ENCODE measurements at regions not wholly inside any gene's neighbourhood (a gene's known extent, or its start where the extent isn't known, plus 50 kb on each side); places are given as distances from the start of the nearest gene placed in this dataset.
"Not testable (repeated sequence)": the region's sequence is repeated elsewhere in the genome, so short reads cannot be mapped to it uniquely, and the experiment has no call there.

GRCh38 chr6:170141061-170141460, 149.8 kb downstream of the DLL1 start:
- H3K9ac ChIP-seq; H3K9me2 ChIP-seq; DNase-seq; H3K27ac ChIP-seq (ENCODE audit: low read depth in 2 of 2, low read length in 1 of 2); H4K20me1 ChIP-seq (ENCODE audit: insufficient read depth); H3K36me3 ChIP-seq (replicated peaks in 1 of 2; ENCODE audit: control insufficient read depth in 1 of 2, insufficient read depth in 2 of 2, low read length in 1 of 2); H3K79me2 ChIP-seq (ENCODE audit: insufficient read depth); H3K4me1 ChIP-seq (ENCODE audit: control insufficient read depth in 1 of 2, insufficient read depth in 2 of 2, low read depth in 1 of 2, low read length in 1 of 2); CTCF ChIA-PET; POLR2A ChIA-PET; H3K4me2 ChIP-seq; H3K27me3 ChIP-seq (ENCODE audit: insufficient read depth); H3K9me3 ChIP-seq; H3K4me3 ChIP-seq (ENCODE audit: low read depth in 2 of 2, low read length in 1 of 2); H2AFZ ChIP-seq (ENCODE audit: low read depth); H3F3A ChIP-seq (replicated peaks; ENCODE audit: insufficient read depth): not testable (repeated sequence)
- WGBS (ENCODE audit: low lambda C conversion rate) = 61% methylated on average over 10 of the region's 10 CpGs

- DNase-seq = no peak
- ChIA-PET POLR2A (no interaction called here), CTCF (no interaction called here)
- Histone ChIP-seq H3K4me3 (ENCODE audit: low read depth in 2 of 2, low read length in 1 of 2) (no peak overlapping the region), H3K9ac (no peak overlapping the region), H4K20me1 (ENCODE audit: insufficient read depth) (no peaks in the 10 kb centered on the region), H3K27me3 (ENCODE audit: insufficient read depth) (no peaks in the 10 kb centered on the region), H3K4me2 (no peak overlapping the region), H3K36me3 (replicated peaks in 1 of 2; ENCODE audit: control insufficient read depth in 1 of 2, insufficient read depth in 2 of 2, low read length in 1 of 2) (no peaks in the 10 kb centered on the region), H3K79me2 (ENCODE audit: insufficient read depth) (no peaks in the 10 kb centered on the region), H3F3A (replicated peaks; ENCODE audit: insufficient read depth) (no peaks in the 10 kb centered on the region), H3K9me3 (no peaks in the 10 kb centered on the region), H2AFZ (ENCODE audit: low read depth) (no peak overlapping the region), H3K9me2 (no peaks in the 10 kb centered on the region), H3K27ac (ENCODE audit: low read depth in 2 of 2, low read length in 1 of 2) (no peak overlapping the region), H3K4me1 (ENCODE audit: control insufficient read depth in 1 of 2, insufficient read depth in 2 of 2, low read depth in 1 of 2, low read length in 1 of 2) (no peaks in the 10 kb centered on the region; a peak in 1 of 4 replicates)
- 77% methylated on average over 13 of the region's 13 CpGs for WGBS (ENCODE audit: low lambda C conversion rate)
- TF ChIP-seq NFIC (IDR thresholded peaks at IDR 0.05; ENCODE audit: borderline replicate concordance) (no peak), EP300 (IDR thresholded peaks at IDR 0.05; ENCODE audit: borderline replicate concordance in 1 of 2, low read depth in 1 of 2, low read length in 1 of 2) (no peak), FOXJ3 (CRISPR knock-in tag; IDR thresholded peaks at IDR 0.05) (no peak), SIN3A (IDR thresholded peaks at IDR 0.05; ENCODE audit: borderline replicate concordance, low read depth, low read length) (no peak), TAF1 (IDR thresholded peaks at IDR 0.05; ENCODE audit: borderline replicate concordance, low read depth, low read length) (no peak), RCOR1 (IDR thresholded peaks at IDR 0.05; ENCODE audit: low read length) (no peak)
These were observed 150.7 kb downstream of the DLL1 start for GRCh38 chr6:170140129-170140528.

DNA sequence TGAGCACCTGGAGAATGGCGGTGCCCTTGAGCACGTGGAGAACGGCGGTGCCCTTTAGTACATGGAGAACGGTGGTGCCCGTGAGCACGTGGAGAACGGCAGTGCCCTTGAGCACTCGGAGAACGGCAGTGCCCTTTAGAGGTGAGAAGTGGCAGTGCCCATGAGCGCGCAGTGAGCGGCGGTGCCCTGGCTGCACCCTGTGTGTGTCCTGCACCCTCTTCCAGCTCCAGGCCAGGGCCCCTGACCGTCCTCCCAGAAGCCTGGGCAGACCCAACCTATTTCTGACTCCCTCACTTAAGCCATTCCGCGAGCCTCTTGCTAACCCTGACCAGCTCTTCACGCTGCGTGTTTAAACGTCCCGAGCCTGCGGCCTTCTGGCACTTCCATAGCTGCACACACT, 151.3 kb downstream of the DLL1 start:
- WGBS (ENCODE audit: low lambda C conversion rate) = 71% methylated on average over 20 of the region's 22 CpGs
- POLR2A ChIA-PET = no interaction called here

DNA sequence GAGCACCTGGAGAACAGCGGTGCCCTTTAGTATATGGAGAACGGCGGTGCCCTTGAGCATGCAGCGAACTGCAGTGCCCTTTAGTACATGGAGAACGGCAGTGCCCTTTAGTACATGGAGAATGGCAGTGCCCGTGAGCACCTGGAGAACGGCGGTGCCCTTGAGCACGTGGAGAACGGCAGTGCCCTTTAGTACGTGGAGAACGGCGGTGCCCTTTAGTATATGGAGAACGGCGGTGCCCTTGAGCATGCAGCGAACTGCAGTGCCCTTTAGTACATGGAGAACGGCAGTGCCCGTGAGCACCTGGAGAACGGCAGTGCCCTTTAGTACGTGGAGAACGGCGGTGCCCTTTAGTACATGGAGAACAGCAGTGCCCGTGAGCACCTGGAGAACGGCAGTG, 151.8 kb downstream of the DLL1 start:
- H3K4me2 ChIP-seq; H3K27me3 ChIP-seq (ENCODE audit: insufficient read depth); POLR2A ChIA-PET; H4K20me1 ChIP-seq (ENCODE audit: insufficient read depth); H3K36me3 ChIP-seq (replicated peaks in 1 of 2; ENCODE audit: control insufficient read depth in 1 of 2, insufficient read depth in 2 of 2, low read length in 1 of 2); H3K4me1 ChIP-seq (ENCODE audit: control insufficient read depth in 1 of 2, insufficient read depth in 2 of 2, low read depth in 1 of 2, low read length in 1 of 2); H3K27ac ChIP-seq (ENCODE audit: low read depth in 2 of 2, low read length in 1 of 2); H3K9me2 ChIP-seq; H2AFZ ChIP-seq (ENCODE audit: low read depth); H3K4me3 ChIP-seq (ENCODE audit: low read depth in 2 of 2, low read length in 1 of 2); H3K79me2 ChIP-seq (ENCODE audit: insufficient read depth); H3K9ac ChIP-seq; H3F3A ChIP-seq (replicated peaks; ENCODE audit: insufficient read depth); H3K9me3 ChIP-seq; CTCF ChIA-PET; DNase-seq: not testable (repeated sequence)
- 70% methylated on average over 19 of the region's 24 CpGs for WGBS (ENCODE audit: low lambda C conversion rate)

More for the DNA sequence above, 151.3 kb downstream of the DLL1 start:
- DNase-seq = no peak
- Histone ChIP-seq H3K27ac (ENCODE audit: low read depth in 2 of 2, low read length in 1 of 2) (no peak overlapping the region), H3K27me3 (ENCODE audit: insufficient read depth) (no peaks in the 10 kb centered on the region), H3K9ac (no peak overlapping the region), H3K4me3 (ENCODE audit: low read depth in 2 of 2, low read length in 1 of 2) (no peak overlapping the region), H3K9me3 (no peaks in the 10 kb centered on the region), H3K79me2 (ENCODE audit: insufficient read depth) (no peaks in the 10 kb centered on the region), H2AFZ (ENCODE audit: low read depth) (no peak overlapping the region), H3F3A (replicated peaks; ENCODE audit: insufficient read depth) (no peaks in the 10 kb centered on the region), H3K4me2 (no peak overlapping the region), H3K36me3 (replicated peaks in 1 of 2; ENCODE audit: control insufficient read depth in 1 of 2, insufficient read depth in 2 of 2, low read length in 1 of 2) (no peaks in the 10 kb centered on the region), H3K4me1 (ENCODE audit: control insufficient read depth in 1 of 2, insufficient read depth in 2 of 2, low read depth in 1 of 2, low read length in 1 of 2) (no peaks in the 10 kb centered on the region; a peak in 1 of 4 replicates), H3K9me2 (no peaks in the 10 kb centered on the region), H4K20me1 (ENCODE audit: insufficient read depth) (no peaks in the 10 kb centered on the region)
- TF ChIP-seq GABPA (IDR thresholded peaks at IDR 0.05; ENCODE audit: low read depth) = no peak
- no peak for TF ChIP-seq RFX5 (IDR thresholded peaks at IDR 0.05; ENCODE audit: low read length)
- TF ChIP-seq USF2 (IDR thresholded peaks at IDR 0.05; ENCODE audit: borderline replicate concordance, low read depth, low read length) = no peak
- TF ChIP-seq, protein P1, sequence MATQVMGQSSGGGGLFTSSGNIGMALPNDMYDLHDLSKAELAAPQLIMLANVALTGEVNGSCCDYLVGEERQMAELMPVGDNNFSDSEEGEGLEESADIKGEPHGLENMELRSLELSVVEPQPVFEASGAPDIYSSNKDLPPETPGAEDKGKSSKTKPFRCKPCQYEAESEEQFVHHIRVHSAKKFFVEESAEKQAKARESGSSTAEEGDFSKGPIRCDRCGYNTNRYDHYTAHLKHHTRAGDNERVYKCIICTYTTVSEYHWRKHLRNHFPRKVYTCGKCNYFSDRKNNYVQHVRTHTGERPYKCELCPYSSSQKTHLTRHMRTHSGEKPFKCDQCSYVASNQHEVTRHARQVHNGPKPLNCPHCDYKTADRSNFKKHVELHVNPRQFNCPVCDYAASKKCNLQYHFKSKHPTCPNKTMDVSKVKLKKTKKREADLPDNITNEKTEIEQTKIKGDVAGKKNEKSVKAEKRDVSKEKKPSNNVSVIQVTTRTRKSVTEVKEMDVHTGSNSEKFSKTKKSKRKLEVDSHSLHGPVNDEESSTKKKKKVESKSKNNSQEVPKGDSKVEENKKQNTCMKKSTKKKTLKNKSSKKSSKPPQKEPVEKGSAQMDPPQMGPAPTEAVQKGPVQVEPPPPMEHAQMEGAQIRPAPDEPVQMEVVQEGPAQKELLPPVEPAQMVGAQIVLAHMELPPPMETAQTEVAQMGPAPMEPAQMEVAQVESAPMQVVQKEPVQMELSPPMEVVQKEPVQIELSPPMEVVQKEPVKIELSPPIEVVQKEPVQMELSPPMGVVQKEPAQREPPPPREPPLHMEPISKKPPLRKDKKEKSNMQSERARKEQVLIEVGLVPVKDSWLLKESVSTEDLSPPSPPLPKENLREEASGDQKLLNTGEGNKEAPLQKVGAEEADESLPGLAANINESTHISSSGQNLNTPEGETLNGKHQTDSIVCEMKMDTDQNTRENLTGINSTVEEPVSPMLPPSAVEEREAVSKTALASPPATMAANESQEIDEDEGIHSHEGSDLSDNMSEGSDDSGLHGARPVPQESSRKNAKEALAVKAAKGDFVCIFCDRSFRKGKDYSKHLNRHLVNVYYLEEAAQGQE (IDR thresholded peaks at IDR 0.05; ENCODE audit: low read depth, low read length) = no peak
- TF ChIP-seq MEF2A (IDR thresholded peaks at IDR 0.05; ENCODE audit: borderline replicate concordance, low read depth) = no peak
- no peak for TF ChIP-seq EZH2phosphoT487 (IDR thresholded peaks at IDR 0.05; ENCODE audit: borderline replicate concordance, low read depth)
- TF ChIP-seq POLR2AphosphoS5 (IDR thresholded peaks at IDR 0.05; ENCODE audit: low read depth, low read length) = no peak
- TF ChIP-seq SMC3 (IDR thresholded peaks at IDR 0.05; ENCODE audit: low read depth, low read length) = no peak
- CTCF ChIA-PET = no interaction called here

All from SK-N-SH (cell line).